ENCODE measurements at regions not wholly inside any gene's neighbourhood (a gene's known extent, or its start where the extent isn't known, plus 50 kb on each side); places are given as distances from the start of the nearest gene placed in this dataset.
"Not testable (repeated sequence)": the region's sequence is repeated elsewhere in the genome, so short reads cannot be mapped to it uniquely, and the experiment has no call there.

- no peak for DNase-seq
Measured at GRCh38 chr14:83960832-83961512, 1569.0 kb upstream of the FLRT2 start.

GRCh38 chr14:83969998-83970397 is 1559.9 kb upstream of the FLRT2 start:
- no peak for DNase-seq

- DNase-seq: no peak
Measured at GRCh38 chr14:83972631-83973030, 1557.3 kb upstream of the FLRT2 start.

- DNase-seq: no peak
Measured at GRCh38 chr14:83974647-83975163, 1555.2 kb upstream of the FLRT2 start.

DNA sequence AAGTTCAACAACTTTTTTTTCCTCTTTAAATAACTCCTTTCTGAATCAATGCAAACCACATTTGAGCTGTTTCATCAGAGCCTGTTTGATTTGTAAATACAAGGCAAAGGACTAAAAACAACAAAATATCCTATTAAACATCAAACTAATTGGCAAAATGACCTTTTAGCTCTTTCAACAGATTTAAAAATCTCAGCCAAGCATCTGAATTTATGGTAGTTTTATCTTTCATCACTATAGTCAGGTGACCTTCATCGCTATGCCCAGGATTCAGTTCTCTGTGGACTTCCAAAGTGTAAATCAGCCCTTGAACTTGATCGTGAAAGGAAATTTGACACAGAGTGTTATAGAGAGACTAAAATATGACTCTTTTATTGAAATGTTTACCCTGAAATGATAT is 1554.5 kb upstream of the FLRT2 start:
- DNase-seq: no peak

- no peak for DNase-seq
Measured at GRCh38 chr14:83975841-83976770, 1553.8 kb upstream of the FLRT2 start.

DNA sequence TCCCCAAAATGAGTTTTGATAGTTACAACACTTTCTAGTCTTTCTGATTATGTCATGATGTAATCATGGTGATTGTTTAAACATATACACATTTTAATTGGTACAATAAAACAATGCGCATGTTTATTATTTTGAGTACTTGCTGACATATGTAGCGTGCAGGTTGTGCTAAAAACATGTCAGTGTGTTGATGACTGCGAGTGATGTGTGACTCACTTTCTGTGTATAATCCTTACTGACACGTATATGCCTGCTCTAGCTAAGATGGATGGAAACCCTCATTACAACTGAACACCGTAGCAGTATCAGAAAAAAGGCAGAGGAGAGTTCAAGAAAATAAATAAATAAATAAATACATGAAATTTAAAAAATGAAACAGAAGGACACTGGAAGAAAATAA is 1552.4 kb upstream of the FLRT2 start:
- no peak for DNase-seq

- not testable (repeated sequence) for DNase-seq
Measured at GRCh38 chr14:83981676-83982258, 1548.2 kb upstream of the FLRT2 start.

- no peak for DNase-seq
Measured at GRCh38 chr14:83988275-83988674, 1541.7 kb upstream of the FLRT2 start.

DNA sequence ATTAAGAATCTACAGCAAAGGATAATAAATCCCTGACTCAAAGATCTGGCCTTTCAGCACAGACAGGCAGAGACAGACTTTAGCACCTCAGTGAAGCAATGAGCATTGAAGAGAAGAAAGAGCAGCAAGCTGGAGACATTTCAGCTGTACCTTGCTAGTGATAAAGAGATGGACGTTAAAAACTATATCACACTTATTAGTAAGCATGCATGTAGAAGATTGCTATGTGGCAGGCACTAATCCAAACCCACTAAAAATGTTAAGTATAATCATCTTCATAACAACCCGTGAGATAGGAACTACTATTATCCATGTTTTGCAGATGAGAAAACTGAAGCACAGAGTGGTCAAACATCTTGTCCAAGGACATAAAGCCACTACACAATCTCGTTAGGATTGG is 1538.3 kb upstream of the FLRT2 start:
- no peak for DNase-seq

GRCh38 chr14:83992857-83993256 is 1537.1 kb upstream of the FLRT2 start:
- DNase-seq: no peak

GRCh38 chr14:83993545-83993944 is 1536.4 kb upstream of the FLRT2 start:
- no peak for DNase-seq

- no peak for DNase-seq
Measured at GRCh38 chr14:83994020-83994419, 1535.9 kb upstream of the FLRT2 start.

GRCh38 chr14:84001023-84001422 is 1528.9 kb upstream of the FLRT2 start:
- no peak for DNase-seq

- no peak for DNase-seq
Measured at GRCh38 chr14:84003346-84003745, 1526.6 kb upstream of the FLRT2 start.

- no peak for DNase-seq
Measured at GRCh38 chr14:84006643-84007155, 1523.2 kb upstream of the FLRT2 start.

GRCh38 chr14:84013424-84013823 is 1516.5 kb upstream of the FLRT2 start:
- DNase-seq: no peak

DNA sequence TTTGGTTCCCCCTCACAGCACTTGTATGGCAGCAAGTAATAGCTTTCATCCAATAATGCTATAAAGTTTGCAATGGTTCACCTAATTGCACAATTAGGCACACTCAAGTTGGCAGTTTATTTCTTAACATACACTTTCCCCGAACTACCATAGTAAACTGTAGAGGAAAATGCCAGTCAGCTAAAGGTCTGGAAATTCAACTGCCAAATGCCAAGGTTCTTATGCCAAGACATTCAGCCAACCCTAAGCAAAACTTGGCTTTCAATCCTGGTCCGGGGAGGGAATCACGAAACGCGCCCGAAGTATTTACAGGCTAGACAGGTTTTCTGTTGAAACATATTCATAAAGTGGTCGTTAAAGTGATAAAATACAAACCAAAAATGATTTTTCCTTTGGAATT is 1512.4 kb upstream of the FLRT2 start:
- peak in 2 of 56 donors; percentile 2 to 9 for DNase-seq

DNA sequence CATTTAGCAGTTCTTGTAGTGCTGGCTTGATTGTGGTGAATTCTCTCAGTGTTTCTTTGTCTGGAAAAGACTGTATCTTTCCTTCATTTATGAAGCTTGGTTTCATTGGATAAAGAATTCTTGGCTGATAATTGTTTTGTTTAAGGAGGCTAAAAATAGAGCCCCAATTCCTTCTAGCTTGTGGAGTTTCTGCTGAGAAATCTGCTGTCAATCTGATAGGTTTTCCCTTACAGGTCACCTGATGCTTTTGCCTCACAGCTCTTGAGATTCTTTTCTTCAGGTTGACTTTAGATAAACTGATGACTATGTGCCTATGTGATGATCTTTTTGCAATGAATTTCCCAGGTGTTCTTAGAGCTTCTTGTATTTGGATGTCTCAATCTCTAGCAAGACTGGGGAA is 1508.5 kb upstream of the FLRT2 start:
- no peak for DNase-seq

GRCh38 chr14:84024231-84024820 is 1505.6 kb upstream of the FLRT2 start:
- no peak for DNase-seq

All from amygdala (tissue), 56 donors.